IMR-90 (cell line): ENCODE measurements at regions not wholly inside any gene's neighbourhood (a gene's known extent, or its start where the extent isn't known, plus 50 kb on each side); places are given as distances from the start of the nearest gene placed in this dataset.

Experiments
- ATAC-seq: fragments of 200-7000 bp; cut with Tn5 transposase; 2 replicates; pipeline ENCODE4 v1.9.1; 2020; ENCODE audit warnings: low read depth, mild to moderate bottlenecking, moderate library complexity
- BruUV-seq: library from RNA; stranded (reverse); fragments of 400-500 nt; replicated peaks from 2 replicates; lab custom pipeline; 2021; lab: Mats Ljungman, UMichigan
- CTCF ChIA-PET: fragments of 300-600 bp; formaldehyde crosslinking; extraction: SDS; loops from one replicate; lab custom pipeline; 2021; ENCODE audit warnings: antibody characterized with exemption; lab: Yijun Ruan, JAX
- POLR2A ChIA-PET: fragments of 300-600 bp; sonication (Branson Sonifier 250); formaldehyde crosslinking; loops from one replicate; lab custom pipeline; 2022; ENCODE audit warnings: antibody characterized with exemption; ENCODE audit not compliant: unreplicated experiment; lab: Charles Lee
- DNase-seq: peaks from one replicate; pipeline ENCODE4 v3.0.0; 2013
- H2AFZ ChIP-seq: replicated peaks from 2 replicates; pipeline ENCODE3; 2013; ENCODE audit warnings: low read length, mild to moderate bottlenecking; ENCODE audit not compliant: poor library complexity
- H2AK5ac ChIP-seq: 2 replicates; pipeline ENCODE4 v1.6.1; 2013; ENCODE audit warnings: low read depth, low read length, inconsistent platforms
- H2AK9ac ChIP-seq: replicated peaks from 2 replicates; pipeline ENCODE3; 2013; ENCODE audit warnings: mild to moderate bottlenecking, low read depth, low read length, moderate library complexity; ENCODE audit not compliant: poor library complexity
- H2BK120ac ChIP-seq: 2 replicates; pipeline ENCODE4 v1.6.1; 2013; ENCODE audit warnings: low read depth, low read length, inconsistent platforms
- H2BK15ac ChIP-seq: 3 replicates; pipeline ENCODE4 v1.6.1; 2013; ENCODE audit warnings: low read depth, low read length, inconsistent platforms
- H2BK20ac ChIP-seq: 2 replicates; pipeline ENCODE4 v1.6.1; 2013; ENCODE audit warnings: low read depth, mild to moderate bottlenecking, inconsistent platforms, low read length, moderate library complexity
- H2BK5ac ChIP-seq: 2 replicates; pipeline ENCODE4 v1.6.1; 2013; ENCODE audit warnings: mild to moderate bottlenecking, low read depth, low read length, inconsistent platforms; ENCODE audit not compliant: poor library complexity, severe bottlenecking
- H3K14ac ChIP-seq: replicated peaks from 2 replicates; pipeline ENCODE4 v1.6.1; 2013; ENCODE audit warnings: low read depth, low read length, inconsistent platforms
- H3K18ac ChIP-seq: 2 replicates; pipeline ENCODE4 v1.6.1; 2013; ENCODE audit warnings: low read depth, low read length, control low read depth
- H3K23ac ChIP-seq: 2 replicates; pipeline ENCODE4 v1.6.1; 2013; ENCODE audit warnings: low read depth, low read length, inconsistent platforms
- H3K27ac ChIP-seq: 2 replicates; pipeline ENCODE4 v1.5.1; 2013; ENCODE audit warnings: mild to moderate bottlenecking, control low read depth, low read length; ENCODE audit not compliant: insufficient read depth
- H3K27me3 ChIP-seq: 2 replicates; pipeline ENCODE4 v1.6.1; 2013; ENCODE audit warnings: low read length; ENCODE audit not compliant: control insufficient read depth, insufficient read depth
- H3K36me3 ChIP-seq: 2 replicates; pipeline ENCODE4 v1.6.1; 2013; ENCODE audit warnings: low read length, mixed read lengths; ENCODE audit not compliant: control insufficient read depth, insufficient read depth
- H3K4ac ChIP-seq: 2 replicates; pipeline ENCODE4 v1.6.1; 2013; ENCODE audit warnings: low read depth, low read length, inconsistent platforms
- H3K4me1 ChIP-seq: 2 replicates; pipeline ENCODE4 v1.6.1; 2013; ENCODE audit warnings: low read length, mixed read lengths; ENCODE audit not compliant: control insufficient read depth, insufficient read depth
- H3K4me2 ChIP-seq: 2 replicates; pipeline ENCODE4 v1.6.1; 2013; ENCODE audit warnings: low read depth, mild to moderate bottlenecking, control low read depth, low read length, moderate library complexity
- H3K4me3 ChIP-seq: 2 replicates; pipeline ENCODE4 v1.5.1; 2013; ENCODE audit warnings: low read depth, mild to moderate bottlenecking, control low read depth, low read length, moderate library complexity; ENCODE audit not compliant: insufficient read depth
- H3K56ac ChIP-seq: 2 replicates; pipeline ENCODE4 v1.6.1; 2013; ENCODE audit warnings: low read length, inconsistent platforms; ENCODE audit not compliant: insufficient read depth; ENCODE audit errors: extremely low read depth
- H3K79me1 ChIP-seq, 2 experiments: 2 replicates each; pipeline ENCODE4 v1.6.1; 2013; ENCODE audit warnings: low read length in 2 of 2, inconsistent platforms in 1 of 2, low read depth in 1 of 2
- H3K9ac ChIP-seq: 2 replicates; pipeline ENCODE4 v1.6.1; 2013; ENCODE audit warnings: low read depth, low read length, control low read depth
- H3K9me1 ChIP-seq: 2 replicates; pipeline ENCODE4 v1.6.1; 2013; ENCODE audit warnings: low read length, inconsistent platforms; ENCODE audit not compliant: insufficient read depth
- H3K9me3 ChIP-seq: 2 replicates; pipeline ENCODE4 v1.6.1; 2013; ENCODE audit warnings: low read length; ENCODE audit not compliant: control insufficient read depth, insufficient read depth
- H4K20me1 ChIP-seq: 2 replicates; pipeline ENCODE4 v1.6.1; 2013; ENCODE audit warnings: low read length, inconsistent platforms; ENCODE audit not compliant: insufficient read depth
- H4K5ac ChIP-seq: 2 replicates; pipeline ENCODE4 v1.6.1; 2013; ENCODE audit warnings: mild to moderate bottlenecking, low read depth, low read length, control low read depth
- H4K8ac ChIP-seq, 2 experiments: 2 replicates each; pipeline ENCODE4 v1.6.1; 2013; ENCODE audit warnings: low read depth in 2 of 2, low read length in 2 of 2, control low read depth in 1 of 2, inconsistent platforms in 1 of 2
- H4K91ac ChIP-seq: 2 replicates; pipeline ENCODE4 v1.6.1; 2013; ENCODE audit warnings: low read depth, low read length, inconsistent platforms; ENCODE audit not compliant: insufficient read depth
- BHLHE40 ChIP-seq: fragments of 150-350 bp; IDR thresholded peaks from 2 replicates; pipeline ENCODE4 v1.6.1; 2016; ENCODE audit warnings: mild to moderate bottlenecking, low read depth, low read length
- CEBPB ChIP-seq: IDR thresholded peaks from 2 replicates; pipeline ENCODE4 v1.6.1; 2012; ENCODE audit warnings: low read depth, low read length, improper control_type of control experiment
- CHD1 ChIP-seq: IDR thresholded peaks from 2 replicates; pipeline ENCODE4 v1.6.1; 2012; ENCODE audit warnings: low read depth, low read length, improper control_type of control experiment
- FOS ChIP-seq: fragments of 150-350 bp; IDR thresholded peaks from 2 replicates; pipeline ENCODE4 v1.6.1; 2016; ENCODE audit warnings: low read depth, low read length
- MAFK ChIP-seq: IDR thresholded peaks from 2 replicates; pipeline ENCODE4 v1.6.1; 2012; ENCODE audit warnings: low read depth, low read length, improper control_type of control experiment
- MAZ ChIP-seq: IDR thresholded peaks from 2 replicates; pipeline ENCODE4 v1.6.1; 2012; ENCODE audit warnings: low read depth, mild to moderate bottlenecking, low read length, improper control_type of control experiment, moderate library complexity, borderline replicate concordance
- MXI1 ChIP-seq: IDR thresholded peaks from 2 replicates; pipeline ENCODE4 v1.6.1; 2012; ENCODE audit warnings: low read depth, mild to moderate bottlenecking, low read length, moderate library complexity, borderline replicate concordance
- NFE2L2 ChIP-seq: fragments of 150-350 bp; IDR thresholded peaks from 2 replicates; pipeline ENCODE4 v1.6.1; 2016; ENCODE audit warnings: low read depth, mild to moderate bottlenecking, low read length
- POLR2A ChIP-seq: IDR thresholded peaks from 2 replicates; pipeline ENCODE4 v1.6.1; 2012; ENCODE audit warnings: mild to moderate bottlenecking, low read depth, low read length
- RAD21 ChIP-seq: IDR thresholded peaks from 2 replicates; pipeline ENCODE4 v1.6.1; 2012; ENCODE audit warnings: low read length, improper control_type of control experiment
- RCOR1 ChIP-seq: IDR thresholded peaks from 2 replicates; pipeline ENCODE4 v1.6.1; 2012; ENCODE audit warnings: mild to moderate bottlenecking, low read length, improper control_type of control experiment; ENCODE audit not compliant: insufficient replicate concordance
- RFX5 ChIP-seq: IDR thresholded peaks from 2 replicates; pipeline ENCODE4 v1.8.0; 2012; ENCODE audit warnings: low read depth, mild to moderate bottlenecking, low read length, moderate library complexity
- SMC3 ChIP-seq: fragments of 150-350 bp; IDR thresholded peaks from 2 replicates; pipeline ENCODE4 v1.6.1; 2016; ENCODE audit warnings: low read depth, mild to moderate bottlenecking, antibody characterized with exemption, low read length, moderate library complexity
- WGBS, 2 experiments: methylation state at CpG; one replicate each; pipeline versions ENCODE4 v1.1.5 to v1.1.7; 2013; ENCODE audit warnings: missing lambda C conversion rate in 2 of 2; ENCODE audit not compliant: insufficient read length in 1 of 2; ENCODE audit errors: extremely low coverage in 2 of 2; 5-methylcytosine and 5-hydroxymethylcytosine counted together
- dilution Hi-C: fragments of 300-500 bp; cut with HindIII; formaldehyde crosslinking; loops from one replicate; pipeline ENCODE4 v1.14.3; 2018; ENCODE audit warnings: low sequenced_read_pairs; ENCODE audit not compliant: unreplicated experiment
- in situ Hi-C: fragments of 300-500 bp; cut with MboI; formaldehyde crosslinking; loops from 3 replicates; pipeline ENCODE4 v1.14.3; 2019; ENCODE audit warnings: low sequenced_read_pairs, inconsistent platforms, mixed read lengths
- intact Hi-C: fragments of 100-400 bp; cut with micrococcal nuclease; formaldehyde crosslinking; loops from 2 replicates; pipeline ENCODE4 v1.10.0; 2022
- TF ChIP-seq, protein P1 (sequence below): conservative IDR thresholded peaks from 2 replicates; pipeline ENCODE4 v1.5.1; 2012; ENCODE audit warnings: mild to moderate bottlenecking, low read depth, low read length, improper control_type of control experiment
- TF ChIP-seq, protein P2 (sequence below): fragments of 150-350 bp; IDR thresholded peaks from 2 replicates; pipeline ENCODE4 v1.6.1; 2017; ENCODE audit warnings: mild to moderate bottlenecking, antibody characterized with exemption, low read length, low read depth
- TF ChIP-seq, protein P3 (sequence below): fragments of 150-350 bp; IDR thresholded peaks from 2 replicates; pipeline ENCODE4 v1.6.1; 2016; ENCODE audit warnings: low read depth, mild to moderate bottlenecking, low read length, moderate library complexity, borderline replicate concordance

DNA sequence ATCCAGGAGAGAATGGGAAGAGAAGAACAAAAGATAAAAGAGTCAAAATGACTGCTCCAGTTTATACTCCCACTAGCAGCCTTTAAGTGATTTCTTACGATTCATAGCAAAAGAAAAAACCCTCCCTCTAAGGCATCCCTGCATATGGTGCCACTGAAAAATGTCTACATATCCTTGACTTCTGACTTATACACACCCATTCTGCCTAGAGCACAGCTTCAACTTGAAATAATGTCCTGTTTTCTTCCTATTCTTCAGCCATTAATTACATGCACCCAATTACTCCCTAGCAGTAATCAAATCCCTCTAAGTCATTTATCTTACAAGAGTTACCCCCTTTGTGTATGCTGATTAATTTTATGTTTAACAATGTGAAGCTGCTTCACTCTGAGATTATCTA lies 393.5 kb downstream of the HTR7 start:
- Histone ChIP-seq H3K18ac (no peak overlapping the region), H2BK15ac (no peak overlapping the region), H2AFZ (no peak overlapping the region), H4K8ac (no peak overlapping the region), H3K36me3 (no peaks in the 10 kb centered on the region), H3K9me3 (no peaks in the 10 kb centered on the region), H3K4me3 (no peak overlapping the region), H3K14ac (no peak overlapping the region), H2BK120ac (no peak overlapping the region), H3K27ac (no peak overlapping the region), H3K79me1 (no peaks in the 10 kb centered on the region), H2BK20ac (no peak overlapping the region), H4K91ac (no peak overlapping the region), H3K4me2 (no peak overlapping the region), H3K4me1 (no peaks in the 10 kb centered on the region), H3K27me3 (no peaks in the 10 kb centered on the region; the same call in 1 of the 2 replicates), H4K20me1 (no peaks in the 10 kb centered on the region), H2AK9ac (no peak overlapping the region), H2BK5ac (no peak overlapping the region), H3K4ac (no peak overlapping the region), H4K5ac (no peak overlapping the region), H2AK5ac (no peak overlapping the region), H3K56ac (no peak overlapping the region), H3K23ac (no peak overlapping the region), H3K9me1 (no peaks in the 10 kb centered on the region), H3K9ac (no peak overlapping the region)
- intact Hi-C loops = no loop called here
- BruUV-seq = no TSS peak
- TF ChIP-seq, protein P1, sequence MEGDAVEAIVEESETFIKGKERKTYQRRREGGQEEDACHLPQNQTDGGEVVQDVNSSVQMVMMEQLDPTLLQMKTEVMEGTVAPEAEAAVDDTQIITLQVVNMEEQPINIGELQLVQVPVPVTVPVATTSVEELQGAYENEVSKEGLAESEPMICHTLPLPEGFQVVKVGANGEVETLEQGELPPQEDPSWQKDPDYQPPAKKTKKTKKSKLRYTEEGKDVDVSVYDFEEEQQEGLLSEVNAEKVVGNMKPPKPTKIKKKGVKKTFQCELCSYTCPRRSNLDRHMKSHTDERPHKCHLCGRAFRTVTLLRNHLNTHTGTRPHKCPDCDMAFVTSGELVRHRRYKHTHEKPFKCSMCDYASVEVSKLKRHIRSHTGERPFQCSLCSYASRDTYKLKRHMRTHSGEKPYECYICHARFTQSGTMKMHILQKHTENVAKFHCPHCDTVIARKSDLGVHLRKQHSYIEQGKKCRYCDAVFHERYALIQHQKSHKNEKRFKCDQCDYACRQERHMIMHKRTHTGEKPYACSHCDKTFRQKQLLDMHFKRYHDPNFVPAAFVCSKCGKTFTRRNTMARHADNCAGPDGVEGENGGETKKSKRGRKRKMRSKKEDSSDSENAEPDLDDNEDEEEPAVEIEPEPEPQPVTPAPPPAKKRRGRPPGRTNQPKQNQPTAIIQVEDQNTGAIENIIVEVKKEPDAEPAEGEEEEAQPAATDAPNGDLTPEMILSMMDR = no peak
- TF ChIP-seq, protein P2, sequence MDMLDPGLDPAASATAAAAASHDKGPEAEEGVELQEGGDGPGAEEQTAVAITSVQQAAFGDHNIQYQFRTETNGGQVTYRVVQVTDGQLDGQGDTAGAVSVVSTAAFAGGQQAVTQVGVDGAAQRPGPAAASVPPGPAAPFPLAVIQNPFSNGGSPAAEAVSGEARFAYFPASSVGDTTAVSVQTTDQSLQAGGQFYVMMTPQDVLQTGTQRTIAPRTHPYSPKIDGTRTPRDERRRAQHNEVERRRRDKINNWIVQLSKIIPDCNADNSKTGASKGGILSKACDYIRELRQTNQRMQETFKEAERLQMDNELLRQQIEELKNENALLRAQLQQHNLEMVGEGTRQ = no peak
- TF ChIP-seq MXI1 (no peak), CHD1 (no peak), POLR2A (no peak), BHLHE40 (no peak), MAFK (no peak), RCOR1 (no peak), RFX5 (no peak), MAZ (no peak), NFE2L2 (no peak), SMC3 (no peak), CEBPB (no peak), RAD21 (no peak), FOS (no peak)
- TF ChIP-seq, protein P3, sequence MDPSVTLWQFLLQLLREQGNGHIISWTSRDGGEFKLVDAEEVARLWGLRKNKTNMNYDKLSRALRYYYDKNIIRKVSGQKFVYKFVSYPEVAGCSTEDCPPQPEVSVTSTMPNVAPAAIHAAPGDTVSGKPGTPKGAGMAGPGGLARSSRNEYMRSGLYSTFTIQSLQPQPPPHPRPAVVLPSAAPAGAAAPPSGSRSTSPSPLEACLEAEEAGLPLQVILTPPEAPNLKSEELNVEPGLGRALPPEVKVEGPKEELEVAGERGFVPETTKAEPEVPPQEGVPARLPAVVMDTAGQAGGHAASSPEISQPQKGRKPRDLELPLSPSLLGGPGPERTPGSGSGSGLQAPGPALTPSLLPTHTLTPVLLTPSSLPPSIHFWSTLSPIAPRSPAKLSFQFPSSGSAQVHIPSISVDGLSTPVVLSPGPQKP = no peak
- ChIA-PET CTCF (no interaction called here), POLR2A (no interaction called here)
- DNase-seq = no peak
- WGBS, 2 experiments = 17% methylated on average over 1 of the region's 1 CpG; no CpG with 5 or more reads in 1 of the 2 experiments
- in situ Hi-C loops = no loop called here
- no peak for ATAC-seq
- dilution Hi-C loops = no loop called here
